BLaER1 treated with 17β-estradiol and CSF1 and Interleukin-3, amounts not matched to agents 10 nM and 100 nM (cell line): ENCODE measurements at regions not wholly inside any gene's neighbourhood (a gene's known extent, or its start where the extent isn't known, plus 50 kb on each side); places are given as distances from the start of the nearest gene placed in this dataset.

Experiments used
- H3K27ac ChIP-seq, 11 experiments: shearing (Covaris generic); formaldehyde crosslinking; 2 replicates each; pipeline ENCODE4 v1.8.1; 2022
- H3K27me3 ChIP-seq, 11 experiments: shearing (Covaris generic); formaldehyde crosslinking; 2 replicates each; pipeline ENCODE4 v1.8.1; 2022
- H3K36me3 ChIP-seq, 11 experiments: shearing (Covaris generic); formaldehyde crosslinking; 2 replicates each; pipeline ENCODE4 v1.8.1; 2022
- H3K4me1 ChIP-seq, 10 experiments: shearing (Covaris generic); formaldehyde crosslinking; 2 replicates each; pipeline ENCODE4 v1.8.1; 2022
- H3K4me2 ChIP-seq, 11 experiments: shearing (Covaris generic); formaldehyde crosslinking; 2 replicates each; pipeline ENCODE4 v1.8.1; 2022
- H3K4me3 ChIP-seq, 10 experiments: shearing (Covaris generic); formaldehyde crosslinking; 2 replicates each; pipeline ENCODE4 v1.8.1; 2022
- H3K9ac ChIP-seq, 11 experiments: shearing (Covaris generic); formaldehyde crosslinking; 2 replicates each; pipeline ENCODE4 v1.8.1; 2022
- H3K9me3 ChIP-seq, 11 experiments: shearing (Covaris generic); formaldehyde crosslinking; replicated peaks in 1 of 11; 2 replicates each; pipeline ENCODE4 v1.8.1; 2022
- H4K20me1 ChIP-seq, 11 experiments: shearing (Covaris generic); formaldehyde crosslinking; 2 replicates each; pipeline ENCODE4 v1.8.1; 2022
- Cebpa-rat ChIP-seq, 11 experiments: shearing (Covaris generic); IDR thresholded peaks; 2 replicates each; pipeline ENCODE4 v1.8.1; 2022

DNA sequence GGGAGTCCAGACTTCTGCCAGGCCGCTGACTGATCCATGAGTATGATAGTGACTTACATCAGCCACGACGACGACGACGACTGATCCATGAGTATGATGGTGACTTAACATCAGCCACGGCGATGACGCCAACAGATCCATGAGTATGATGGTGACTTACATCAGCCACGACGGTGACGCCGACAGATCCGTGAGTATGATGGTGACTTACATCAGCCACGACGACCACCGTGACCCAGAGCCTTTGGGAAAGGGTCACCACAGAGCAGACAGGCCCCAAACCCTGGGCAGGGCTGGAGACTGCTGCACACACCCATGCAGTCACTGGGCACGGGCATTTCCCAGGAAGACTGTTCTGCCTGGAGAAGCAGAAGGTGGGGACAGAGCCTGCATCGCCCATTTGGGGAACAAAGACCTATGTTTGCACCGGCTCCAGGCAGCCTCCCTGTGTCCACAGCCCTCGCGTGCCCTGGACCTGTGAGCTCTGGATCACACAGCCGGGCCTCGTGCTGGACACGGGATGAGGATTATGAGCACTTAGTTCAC lies 130.9 kb upstream of the SPACA7 start:
- no peaks in the 10 kb centered on the region for H3K9me3 ChIP-seq
- TF ChIP-seq Cebpa-rat (IDR thresholded peaks at IDR 0.05) = no peak
- H3K27ac ChIP-seq = no peak overlapping the region
- H3K9ac ChIP-seq = no peak overlapping the region
- H3K4me1 ChIP-seq = no peaks in the 10 kb centered on the region
- no peak overlapping the region for H3K4me2 ChIP-seq
- H4K20me1 ChIP-seq = 0 out of 22 replicates have a peak, but pooled peaks cover 0 to 4% (median 0%) of the 10 kb centered on the region in 11 experiments
- H3K36me3 ChIP-seq = no peaks in the 10 kb centered on the region
- H3K27me3 ChIP-seq = no peaks in the 10 kb centered on the region
- no peak overlapping the region for H3K4me3 ChIP-seq

DNA sequence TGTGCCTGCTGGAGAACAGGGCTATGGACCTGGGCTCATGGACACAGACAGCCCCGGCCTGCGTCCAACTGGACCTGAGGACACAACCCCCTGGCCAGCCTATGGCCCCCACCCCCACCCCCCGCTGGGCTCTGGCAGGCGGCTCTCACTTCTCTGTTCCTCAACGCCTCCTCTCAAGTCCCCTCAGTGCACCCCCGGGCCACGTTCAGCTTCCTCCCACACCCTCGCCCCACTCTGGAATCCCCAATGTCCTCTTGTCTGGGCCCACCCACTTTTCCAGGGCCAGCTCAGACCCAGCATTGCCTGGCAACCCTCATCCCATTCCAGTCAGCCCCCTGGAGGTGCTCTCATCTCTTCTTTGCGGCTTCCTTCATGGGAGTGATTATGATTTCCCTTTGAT lies 130.2 kb upstream of the SPACA7 start:
- H3K4me2 ChIP-seq = no peak overlapping the region
- no peak overlapping the region for H3K27ac ChIP-seq
- H4K20me1 ChIP-seq = 0 out of 22 replicates have a peak, but pooled peaks cover 0 to 4% (median 0%) of the 10 kb centered on the region in 11 experiments
- no peak overlapping the region for H3K4me3 ChIP-seq
- no peaks in the 10 kb centered on the region for H3K36me3 ChIP-seq
- H3K9me3 ChIP-seq = no peaks in the 10 kb centered on the region
- H3K9ac ChIP-seq = no peak overlapping the region
- H3K4me1 ChIP-seq = no peaks in the 10 kb centered on the region
- H3K27me3 ChIP-seq = no peaks in the 10 kb centered on the region
- TF ChIP-seq Cebpa-rat (IDR thresholded peaks at IDR 0.05) = no peak

GRCh38 chr13:112246731-112247470 lies 129.3 kb upstream of the SPACA7 start:
- Histone ChIP-seq H3K27ac (no peak overlapping the region), H3K27me3 (no peaks in the 10 kb centered on the region), H4K20me1 (0 out of 22 replicates have a peak, but pooled peaks cover 0 to 4% (median 0%) of the 10 kb centered on the region in 11 experiments), H3K4me3 (no peak overlapping the region), H3K4me1 (no peaks in the 10 kb centered on the region), H3K9me3 (no peaks in the 10 kb centered on the region), H3K9ac (no peak overlapping the region), H3K36me3 (no peaks in the 10 kb centered on the region), H3K4me2 (no peak overlapping the region)
- no peak for TF ChIP-seq Cebpa-rat (IDR thresholded peaks at IDR 0.05)

- Histone ChIP-seq H3K4me1 (no peaks in the 10 kb centered on the region), H3K4me2 (no peak overlapping the region), H3K9me3 (no peaks in the 10 kb centered on the region), H3K27ac (no peak overlapping the region), H4K20me1 (0 out of 22 replicates have a peak, but pooled peaks cover 0 to 4% (median 0%) of the 10 kb centered on the region in 11 experiments), H3K4me3 (no peak overlapping the region), H3K9ac (no peak overlapping the region), H3K36me3 (no peaks in the 10 kb centered on the region), H3K27me3 (no peaks in the 10 kb centered on the region)
- no peak for TF ChIP-seq Cebpa-rat (IDR thresholded peaks at IDR 0.05)
Observed at GRCh38 chr13:112247471-112248405, 128.4 kb upstream of the SPACA7 start.

DNA sequence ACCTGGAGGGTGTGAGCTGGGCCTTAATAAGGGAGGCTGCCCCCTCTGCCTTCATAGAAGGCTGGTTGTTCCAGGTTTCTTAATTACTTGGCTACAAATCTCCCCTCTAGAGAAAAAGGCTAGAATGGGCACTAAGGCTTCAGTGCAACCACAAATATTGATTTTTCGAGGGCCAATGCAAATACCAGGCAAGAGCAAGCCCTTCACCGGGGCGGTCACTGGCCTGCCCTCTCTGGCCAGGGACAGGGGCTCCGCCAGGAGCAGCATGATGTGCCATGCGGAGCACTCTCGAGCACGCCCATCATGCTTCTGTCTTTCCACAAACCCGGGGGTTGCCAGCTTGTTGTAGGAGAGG lies 127.8 kb upstream of the SPACA7 start:
- Histone ChIP-seq H3K4me1 (no peaks in the 10 kb centered on the region), H3K27ac (no peak overlapping the region), H3K4me2 (no peak overlapping the region), H3K36me3 (no peaks in the 10 kb centered on the region), H3K27me3 (no peaks in the 10 kb centered on the region), H3K9ac (no peak overlapping the region), H3K9me3 (no peaks in the 10 kb centered on the region), H4K20me1 (0 out of 22 replicates have a peak, but pooled peaks cover 0 to 4% (median 0%) of the 10 kb centered on the region in 11 experiments), H3K4me3 (no peak overlapping the region)
- no peak for TF ChIP-seq Cebpa-rat (IDR thresholded peaks at IDR 0.05)

DNA sequence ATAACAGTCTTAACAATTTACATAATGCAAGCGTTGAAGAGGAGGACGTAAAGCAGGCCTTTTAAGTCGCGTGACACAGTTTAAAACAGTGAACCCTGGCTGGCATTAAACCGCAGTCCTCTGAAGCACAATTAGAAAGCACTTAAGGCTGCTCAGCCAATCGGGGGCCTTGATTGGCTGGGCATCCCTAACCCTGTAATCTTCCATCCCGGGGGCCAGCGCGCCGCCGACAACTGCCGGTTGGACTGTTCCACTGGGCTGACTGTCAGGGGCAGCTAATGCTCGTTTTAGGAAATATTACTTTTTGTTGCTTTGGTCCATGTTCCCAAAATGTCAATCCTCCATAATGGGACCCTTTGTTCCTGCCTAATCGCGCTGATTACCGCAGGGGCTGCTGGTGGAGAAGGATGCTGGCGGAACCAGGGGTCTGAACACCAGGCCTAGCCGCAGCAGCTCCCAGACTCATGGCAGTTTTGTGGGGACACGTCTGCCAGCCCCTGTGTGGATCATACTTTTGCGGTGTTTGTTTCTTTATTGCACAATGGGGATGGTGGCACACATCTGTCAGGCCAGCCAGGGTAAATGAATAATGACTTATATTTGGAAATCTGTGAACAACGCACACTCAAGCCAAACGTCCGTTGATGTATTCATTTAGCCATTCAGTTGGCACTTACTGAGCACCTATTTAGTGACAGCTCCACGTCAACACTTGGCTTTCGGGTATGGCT lies 127.1 kb upstream of the SPACA7 start:
- no peaks in the 10 kb centered on the region for H3K36me3 ChIP-seq
- H4K20me1 ChIP-seq = 0 out of 22 replicates have a peak, but pooled peaks cover 0 to 4% (median 0%) of the 10 kb centered on the region in 11 experiments
- H3K9ac ChIP-seq = no peak overlapping the region
- H3K4me2 ChIP-seq = no peak overlapping the region
- H3K27ac ChIP-seq = no peak overlapping the region
- TF ChIP-seq Cebpa-rat (IDR thresholded peaks at IDR 0.05) = no peak
- H3K4me3 ChIP-seq = no peak overlapping the region
- no peaks in the 10 kb centered on the region for H3K4me1 ChIP-seq
- no peaks in the 10 kb centered on the region for H3K9me3 ChIP-seq
- no peaks in the 10 kb centered on the region for H3K27me3 ChIP-seq

GRCh38 chr13:112249644-112250610 lies 126.2 kb upstream of the SPACA7 start:
- H3K27ac ChIP-seq = no peak overlapping the region
- H3K9me3 ChIP-seq = no peaks in the 10 kb centered on the region
- H3K27me3 ChIP-seq = no peaks in the 10 kb centered on the region
- H3K36me3 ChIP-seq = no peaks in the 10 kb centered on the region
- H3K4me3 ChIP-seq = no peak overlapping the region
- no peak overlapping the region for H3K9ac ChIP-seq
- no peaks in the 10 kb centered on the region for H3K4me1 ChIP-seq
- H4K20me1 ChIP-seq = 0 out of 22 replicates have a peak, but pooled peaks cover 0 to 4% (median 0%) of the 10 kb centered on the region in 11 experiments
- H3K4me2 ChIP-seq = no peak overlapping the region
- no peak for TF ChIP-seq Cebpa-rat (IDR thresholded peaks at IDR 0.05)
